ENCODE measurements at regions not wholly inside any gene's neighbourhood (a gene's known extent, or its start where the extent isn't known, plus 50 kb on each side); places are given as distances from the start of the nearest gene placed in this dataset.

GRCh38 chr2:21567395-21567794, 443.6 kb downstream of the TDRD15 start:
- H3K4me3 ChIP-seq = no peak overlapping the region
- ChIA-PET POLR2A (no interaction called here), CTCF (no interaction called here)
- no peaks in the 10 kb centered on the region; the same call in 2 of the 3 replicates for H3K9me3 ChIP-seq
- ATAC-seq (no peak), DNase-seq (ENCODE audit: low read depth in 1 of 2, low spot score in 1 of 2) (no peak), FAIRE-seq (no peak)
- H3K4me1 ChIP-seq = no peaks in the 10 kb centered on the region
- TF ChIP-seq ZFP36 (IDR thresholded peaks at IDR 0.05; ENCODE audit: borderline replicate concordance, partially characterized antibody) (no peak), HES2 (IDR thresholded peaks at IDR 0.05) (no peak), GATA3 (IDR thresholded peaks at IDR 0.05; ENCODE audit: borderline replicate concordance) (no peak), KDM1A (IDR thresholded peaks at IDR 0.05; ENCODE audit: low read depth) (no peak), E2F6 (IDR thresholded peaks at IDR 0.05; ENCODE audit: borderline replicate concordance, low read depth) (no peak), JUNB (IDR thresholded peaks at IDR 0.05) (no peak), ELK1 (IDR thresholded peaks at IDR 0.05; ENCODE audit: low read depth, low read length) (no peak)
- WGBS (ENCODE audit: missing lambda C conversion rate) = 4% methylated on average over 5 of the region's 5 CpGs
- no peak overlapping the region for H3K27ac ChIP-seq
- H3K4me2 ChIP-seq = no peak overlapping the region

- ATAC-seq (no peak), FAIRE-seq (no peak), DNase-seq (ENCODE audit: low read depth in 1 of 2, low spot score in 1 of 2) (no peak)
- H3K27ac ChIP-seq = no peak overlapping the region
- peaks cover 3% of the 10 kb centered on the region; the same call in 1 of the 3 replicates for H3K9me3 ChIP-seq
- no peak overlapping the region for H3K4me3 ChIP-seq
- TF ChIP-seq NFE2L2 (conservative IDR thresholded peaks at IDR 0.05; ENCODE audit: low read length) = no peak
- no peak for TF ChIP-seq RARB (CRISPR knock-in tag; IDR thresholded peaks at IDR 0.05)
- TF ChIP-seq RAD21 (conservative IDR thresholded peaks at IDR 0.05 in 1 of 2, IDR thresholded peaks at IDR 0.05 in 1 of 2) = no peak
- no peak for TF ChIP-seq ZFP36 (IDR thresholded peaks at IDR 0.05; ENCODE audit: borderline replicate concordance, partially characterized antibody)
- no peak for TF ChIP-seq HDAC2 (IDR thresholded peaks at IDR 0.05)
- TF ChIP-seq SREBF2 (IDR thresholded peaks at IDR 0.05) = no peak
- CTCF ChIA-PET = no interaction called here
- no peak overlapping the region for H3K4me2 ChIP-seq
- H3K4me1 ChIP-seq = no peaks in the 10 kb centered on the region
- POLR2A ChIA-PET = no interaction called here
Measured at GRCh38 chr2:21571686-21572085, 447.9 kb downstream of the TDRD15 start.

- H3K4me2 ChIP-seq = no peak overlapping the region
- ChIA-PET POLR2A (no interaction called here), CTCF (no interaction called here)
- FAIRE-seq (no peak), DNase-seq (ENCODE audit: low read depth in 1 of 2, low spot score in 1 of 2) (no peak), ATAC-seq (no peak)
- H3K4me1 ChIP-seq = no peaks in the 10 kb centered on the region
- 4% methylated on average over 1 of the region's 1 CpG for WGBS (ENCODE audit: missing lambda C conversion rate)
- peaks cover 3% of the 10 kb centered on the region; the same call in 1 of the 3 replicates for H3K9me3 ChIP-seq
- no peak for TF ChIP-seq ZC3H11A (IDR thresholded peaks at IDR 0.05)
- no peak overlapping the region for H3K27ac ChIP-seq
- H3K4me3 ChIP-seq = no peak overlapping the region
Measured at GRCh38 chr2:21580391-21580790, 456.6 kb downstream of the TDRD15 start.

- DNase-seq (ENCODE audit: low read depth in 1 of 2, low spot score in 1 of 2) (no peak), FAIRE-seq (no peak), ATAC-seq (no peak)
- Histone ChIP-seq H3K27ac (no peak overlapping the region), H3K4me2 (no peak overlapping the region), H3K4me1 (no peaks in the 10 kb centered on the region), H3K9me3 (no peaks in the 10 kb centered on the region), H3K4me3 (no peak overlapping the region)
- ChIA-PET POLR2A (no interaction called here), CTCF (no interaction called here)
- TF ChIP-seq KDM5A (IDR thresholded peaks at IDR 0.05) (no peak), MAFK (IDR thresholded peaks at IDR 0.05; ENCODE audit: partially characterized antibody) (no peak), POLR2AphosphoS2 (conservative IDR thresholded peaks at IDR 0.05; ENCODE audit: low read length) (no peak)
Measured at GRCh38 chr2:21585881-21586280, 462.1 kb downstream of the TDRD15 start.

GRCh38 chr2:21590026-21590690, 466.4 kb downstream of the TDRD15 start:
- no peak for TF ChIP-seq ZSCAN20 (CRISPR knock-in tag; IDR thresholded peaks at IDR 0.05)
- TF ChIP-seq CTCF (IDR thresholded peaks at IDR 0.05) = no peak
- TF ChIP-seq ZNF302 (CRISPR knock-in tag; IDR thresholded peaks at IDR 0.05) = no peak
- no peak for TF ChIP-seq RFX5 (IDR thresholded peaks at IDR 0.05)
- no peak for TF ChIP-seq SMC3 (IDR thresholded peaks at IDR 0.05)
- TF ChIP-seq HEYL (CRISPR knock-in tag; IDR thresholded peaks at IDR 0.05) = no peak
- TF ChIP-seq HOXA7 (CRISPR knock-in tag; IDR thresholded peaks at IDR 0.05) = no peak
- TF ChIP-seq USF2 (IDR thresholded peaks at IDR 0.05) = no peak
- TF ChIP-seq MAX (IDR thresholded peaks at IDR 0.05) = no peak
- no peak for TF ChIP-seq TP53 (CRISPR knock-in tag; IDR thresholded peaks at IDR 0.05)
- TF ChIP-seq RARB (CRISPR knock-in tag; IDR thresholded peaks at IDR 0.05) = no peak
- DNase-seq (ENCODE audit: low read depth in 1 of 2, low spot score in 1 of 2) = no peak
- Histone ChIP-seq H3K9me3 (peaks cover 2% of the 10 kb centered on the region; the same call in 1 of the 3 replicates), H3K4me2 (no peak overlapping the region), H3K4me3 (no peak overlapping the region), H3K27ac (no peak overlapping the region), H3K4me1 (no peaks in the 10 kb centered on the region)
- 9% methylated on average over 7 of the region's 7 CpGs for WGBS (ENCODE audit: missing lambda C conversion rate)
- CTCF ChIA-PET = no interaction called here
- POLR2A ChIA-PET = no interaction called here
- no peak for ATAC-seq
- no peak for FAIRE-seq
